Neuron (in vitro differentiated cells): ENCODE measurements at regions not wholly inside any gene's neighbourhood (a gene's known extent, or its start where the extent isn't known, plus 50 kb on each side); places are given as distances from the start of the nearest gene placed in this dataset.

Experiments used
- H2AFZ ChIP-seq: one replicate; pipeline ENCODE4 v1.6.1; 2013; ENCODE audit warnings: low read depth, mild to moderate bottlenecking, inconsistent platforms, low read length, moderate library complexity
- H3K27me3 ChIP-seq: one replicate; pipeline ENCODE4 v1.6.1; 2013; ENCODE audit warnings: low read length; ENCODE audit not compliant: insufficient read depth
- H3K36me3 ChIP-seq: one replicate; pipeline ENCODE4 v1.6.1; 2013; ENCODE audit warnings: low read length; ENCODE audit not compliant: insufficient read depth
- H3K4me1 ChIP-seq: one replicate; pipeline ENCODE4 v1.6.1; 2013; ENCODE audit warnings: low read length; ENCODE audit not compliant: insufficient read depth
- H3K4me3 ChIP-seq: 2 replicates; pipeline ENCODE4 v1.5.1; 2013; ENCODE audit warnings: mild to moderate bottlenecking, low read length, moderate library complexity
- H3K9me3 ChIP-seq: one replicate; pipeline ENCODE4 v1.6.1; 2013; ENCODE audit warnings: low read length

GRCh38 chr6:112752305-112752704 lies 405.2 kb downstream of the RFPL4B start:
- Histone ChIP-seq H3K36me3 (no peaks in the 10 kb centered on the region), H3K27me3 (no peaks in the 10 kb centered on the region), H3K4me1 (no peaks in the 10 kb centered on the region), H3K9me3 (peaks cover 2% of the 10 kb centered on the region), H3K4me3 (no peak overlapping the region), H2AFZ (no peak overlapping the region)

- no peak overlapping the region for H3K4me3 ChIP-seq
- no peaks in the 10 kb centered on the region for H3K27me3 ChIP-seq
- H3K36me3 ChIP-seq, result no peaks in the 10 kb centered on the region
- no peak overlapping the region for H2AFZ ChIP-seq
- H3K4me1 ChIP-seq, result no peaks in the 10 kb centered on the region
- H3K9me3 ChIP-seq, result peaks cover 2% of the 10 kb centered on the region
Observed at GRCh38 chr6:112752791-112753190, 405.7 kb downstream of the RFPL4B start.

GRCh38 chr6:112760831-112761230 lies 413.7 kb downstream of the RFPL4B start:
- peaks cover 2% of the 10 kb centered on the region for H3K9me3 ChIP-seq
- no peaks in the 10 kb centered on the region for H3K36me3 ChIP-seq
- no peaks in the 10 kb centered on the region for H3K27me3 ChIP-seq
- no peak overlapping the region for H2AFZ ChIP-seq
- H3K4me1 ChIP-seq, result peaks cover 17% of the 10 kb centered on the region
- no peak overlapping the region for H3K4me3 ChIP-seq

- no peaks in the 10 kb centered on the region for H3K27me3 ChIP-seq
- no peaks in the 10 kb centered on the region for H3K36me3 ChIP-seq
- H2AFZ ChIP-seq, result no peak overlapping the region
- H3K9me3 ChIP-seq, result no peaks in the 10 kb centered on the region
- H3K4me3 ChIP-seq, result no peak overlapping the region
- peaks cover 17% of the 10 kb centered on the region for H3K4me1 ChIP-seq
Observed at GRCh38 chr6:112761740-112762139, 414.6 kb downstream of the RFPL4B start.

GRCh38 chr6:112764377-112764776 lies 417.2 kb downstream of the RFPL4B start:
- H3K9me3 ChIP-seq, result peaks cover 2% of the 10 kb centered on the region
- peak overlapping the region; percentile 28 for H2AFZ ChIP-seq
- no peak overlapping the region for H3K4me3 ChIP-seq
- no peaks in the 10 kb centered on the region for H3K36me3 ChIP-seq
- H3K27me3 ChIP-seq, result no peaks in the 10 kb centered on the region
- H3K4me1 ChIP-seq, result peaks cover 17% of the 10 kb centered on the region

GRCh38 chr6:112770308-112770707 lies 423.2 kb downstream of the RFPL4B start:
- Histone ChIP-seq H3K4me1 (no peaks in the 10 kb centered on the region), H3K4me3 (no peak overlapping the region), H2AFZ (no peak overlapping the region), H3K27me3 (no peaks in the 10 kb centered on the region), H3K36me3 (no peaks in the 10 kb centered on the region), H3K9me3 (peaks cover 2% of the 10 kb centered on the region)

- H2AFZ ChIP-seq, result no peak overlapping the region
- H3K9me3 ChIP-seq, result no peaks in the 10 kb centered on the region
- no peaks in the 10 kb centered on the region for H3K36me3 ChIP-seq
- H3K27me3 ChIP-seq, result no peaks in the 10 kb centered on the region
- H3K4me3 ChIP-seq, result no peak overlapping the region
- no peaks in the 10 kb centered on the region for H3K4me1 ChIP-seq
Observed at GRCh38 chr6:112773187-112773586, 426.1 kb downstream of the RFPL4B start.

- Histone ChIP-seq H3K9me3 (no peaks in the 10 kb centered on the region), H3K4me1 (peaks cover 2% of the 10 kb centered on the region), H2AFZ (no peak overlapping the region), H3K27me3 (no peaks in the 10 kb centered on the region), H3K36me3 (no peaks in the 10 kb centered on the region), H3K4me3 (no peak overlapping the region)
Observed at GRCh38 chr6:112774319-112774718, 427.2 kb downstream of the RFPL4B start.

- H3K9me3 ChIP-seq, result no peaks in the 10 kb centered on the region
- peaks cover 39% of the 10 kb centered on the region for H3K4me1 ChIP-seq
- H3K36me3 ChIP-seq, result no peaks in the 10 kb centered on the region
- H3K27me3 ChIP-seq, result no peaks in the 10 kb centered on the region
- H3K4me3 ChIP-seq, result peak overlapping the region; percentile 25
- H2AFZ ChIP-seq, result no peak overlapping the region
Observed at GRCh38 chr6:112780498-112781096, 433.5 kb downstream of the RFPL4B start.

- Histone ChIP-seq H3K9me3 (no peaks in the 10 kb centered on the region), H3K4me1 (peaks cover 39% of the 10 kb centered on the region), H3K4me3 (no peak overlapping the region), H2AFZ (no peak overlapping the region), H3K36me3 (no peaks in the 10 kb centered on the region), H3K27me3 (no peaks in the 10 kb centered on the region)
Observed at GRCh38 chr6:112781241-112781640, 434.1 kb downstream of the RFPL4B start.

- Histone ChIP-seq H3K4me1 (peaks cover 26% of the 10 kb centered on the region), H3K27me3 (no peaks in the 10 kb centered on the region), H3K9me3 (no peaks in the 10 kb centered on the region), H2AFZ (no peak overlapping the region), H3K4me3 (no peak overlapping the region), H3K36me3 (no peaks in the 10 kb centered on the region)
Observed at GRCh38 chr6:112785408-112785807, 438.3 kb downstream of the RFPL4B start.

- Histone ChIP-seq H3K4me3 (no peak overlapping the region), H3K36me3 (no peaks in the 10 kb centered on the region), H2AFZ (no peak overlapping the region), H3K9me3 (no peaks in the 10 kb centered on the region), H3K4me1 (peaks cover 19% of the 10 kb centered on the region), H3K27me3 (no peaks in the 10 kb centered on the region)
Observed at GRCh38 chr6:112786801-112787200, 439.7 kb downstream of the RFPL4B start.

- no peak overlapping the region for H3K4me3 ChIP-seq
- no peaks in the 10 kb centered on the region for H3K36me3 ChIP-seq
- no peaks in the 10 kb centered on the region for H3K27me3 ChIP-seq
- peaks cover 16% of the 10 kb centered on the region for H3K4me1 ChIP-seq
- no peak overlapping the region for H2AFZ ChIP-seq
- no peaks in the 10 kb centered on the region for H3K9me3 ChIP-seq
Observed at GRCh38 chr6:112787371-112787770, 440.2 kb downstream of the RFPL4B start.

- Histone ChIP-seq H3K36me3 (no peaks in the 10 kb centered on the region), H3K4me3 (no peak overlapping the region), H3K4me1 (no peaks in the 10 kb centered on the region), H2AFZ (no peak overlapping the region), H3K9me3 (no peaks in the 10 kb centered on the region), H3K27me3 (no peaks in the 10 kb centered on the region)
Observed at GRCh38 chr6:112795316-112795715, 448.2 kb downstream of the RFPL4B start.
